ENCODE measurements at regions not wholly inside any gene's neighbourhood (a gene's known extent, or its start where the extent isn't known, plus 50 kb on each side); places are given as distances from the start of the nearest gene placed in this dataset. TPM values are rescaled to one million over a fixed set of nuclear protein-coding genes. Genes with fewer than 3 reads are reported as not detected.

Small RNAs in the stretch of these regions (small RNA-seq; reads per million reads assigned to genes)
- gene AP003385.4 (ENCODE audit: insufficient read length, low read depth) (not detected), gene AP003716.2 (ENCODE audit: insufficient read length, low read depth) (not detected), gene RNU6-46P (ENCODE audit: insufficient read length, low read depth) (1.1 reads per million)

Measured in AG04450 (cell line).